T47D (cell line): ENCODE measurements at regions not wholly inside any gene's neighbourhood (a gene's known extent, or its start where the extent isn't known, plus 50 kb on each side); places are given as distances from the start of the nearest gene placed in this dataset.

Source experiments
- DNase-seq, 2 experiments: peaks; one replicate each; pipeline versions ENCODE4 v3.0.0 to v3.0.0-alpha.2; 2011 to 2012; ENCODE audit warnings: low read depth in 1 of 2, low spot score in 1 of 2
- JUND ChIP-seq: IDR thresholded peaks from 2 replicates; pipeline ENCODE4 v1.6.1; 2012; ENCODE audit warnings: low read depth
- in situ Hi-C: cut with HindIII; loops from 2 replicates; pipeline ENCODE4 v1.10.0; 2016; ENCODE audit warnings: low sequenced_read_pairs, low pct_unique_long_range_greater_than_20kb

DNA sequence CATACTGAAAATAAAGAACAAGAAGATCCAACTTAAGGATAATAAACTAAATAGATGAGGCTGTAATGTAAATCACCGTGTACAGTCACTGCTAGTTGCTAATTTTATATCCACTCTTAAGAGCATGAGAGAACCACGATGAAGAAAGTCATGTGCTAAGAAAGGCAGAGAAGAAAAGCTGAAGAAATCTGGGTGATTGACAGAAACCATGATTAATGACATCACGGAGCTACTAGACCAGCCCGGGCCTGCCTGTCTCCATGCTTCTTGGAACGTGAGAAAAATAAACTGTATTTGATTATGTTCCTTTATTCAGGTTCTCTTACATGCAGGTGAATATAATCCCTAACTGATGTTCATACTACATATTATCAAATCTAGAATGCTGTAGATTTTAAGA lies 84.2 kb upstream of the E2F3 start:
- DNase-seq = no peak
- TF ChIP-seq JUND = no peak
- in situ Hi-C loops = no loop called here

DNA sequence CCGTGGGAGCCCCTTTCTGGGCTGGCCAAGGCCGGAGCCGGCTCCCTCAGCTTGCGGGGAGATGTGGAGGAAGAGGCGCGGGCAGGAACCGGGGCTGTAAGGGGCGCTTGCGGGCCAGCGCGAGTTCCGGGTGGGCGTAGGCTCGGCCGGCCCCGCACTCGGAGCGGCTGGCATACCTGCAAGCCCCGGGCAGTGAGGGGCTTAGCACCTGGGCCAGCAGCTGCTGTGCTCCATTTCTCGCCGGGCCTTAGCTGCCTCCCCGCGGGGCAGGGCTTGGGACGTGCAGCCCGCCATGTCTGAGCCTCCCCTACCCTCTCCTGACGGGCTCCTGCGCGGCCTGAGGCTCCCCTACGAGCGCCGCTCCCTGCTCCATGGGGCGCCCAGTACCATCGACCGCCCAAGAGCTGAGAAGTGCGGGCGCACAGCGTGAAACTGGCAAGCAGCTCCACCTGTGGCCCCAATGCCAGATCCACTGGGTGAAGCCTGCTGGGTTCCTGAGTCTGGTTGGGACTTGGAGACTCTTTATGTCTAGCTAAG lies 82.8 kb upstream of the E2F3 start:
- DNase-seq = no peak
- in situ Hi-C loops = no loop called here
- no peak for TF ChIP-seq JUND

DNA sequence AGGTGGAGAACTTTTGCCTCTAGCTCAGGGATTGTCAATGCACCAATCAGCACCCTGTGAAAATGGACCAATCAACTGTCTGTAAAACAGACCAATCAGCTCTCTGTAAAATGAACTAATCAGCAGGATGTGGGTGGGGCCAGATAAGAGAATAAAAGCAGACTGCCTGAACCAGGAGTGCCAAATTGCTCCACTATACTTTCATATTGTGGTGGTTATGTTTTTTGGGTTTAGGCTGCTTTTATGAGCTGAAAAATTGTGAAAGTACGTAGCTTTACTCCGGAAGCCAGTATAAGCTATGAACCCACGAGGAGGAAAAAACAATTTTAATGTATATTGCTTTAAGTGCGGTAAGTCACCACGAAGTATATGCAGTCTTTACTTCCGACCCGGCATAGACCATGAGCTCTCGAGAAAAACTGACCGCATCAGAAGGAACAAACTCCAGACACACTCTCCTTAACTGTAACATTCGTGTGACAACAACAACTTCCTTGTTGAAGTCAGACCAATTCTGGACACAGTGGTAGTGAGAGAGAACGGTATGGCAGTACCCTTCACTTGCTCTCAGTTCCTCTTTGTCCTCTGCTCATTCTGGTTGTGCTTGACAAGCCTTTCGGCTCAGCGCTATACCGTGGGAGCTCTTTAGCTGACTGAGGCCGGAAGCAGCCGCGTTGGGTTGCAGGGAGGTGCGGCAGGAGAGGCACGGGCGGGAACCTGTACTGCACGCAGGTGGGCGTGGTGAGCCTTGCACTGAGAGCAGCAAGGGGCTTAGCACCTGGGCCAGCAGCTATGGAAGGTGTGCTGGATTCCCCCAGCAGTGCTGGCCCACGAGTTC lies 81.9 kb upstream of the E2F3 start:
- in situ Hi-C loops = no loop called here
- DNase-seq = no peak
- no peak for TF ChIP-seq JUND

- TF ChIP-seq JUND = no peak
- in situ Hi-C loops = no loop called here
- no peak for DNase-seq
Measured at GRCh38 chr6:20325641-20326421, 75.8 kb upstream of the E2F3 start.

DNA sequence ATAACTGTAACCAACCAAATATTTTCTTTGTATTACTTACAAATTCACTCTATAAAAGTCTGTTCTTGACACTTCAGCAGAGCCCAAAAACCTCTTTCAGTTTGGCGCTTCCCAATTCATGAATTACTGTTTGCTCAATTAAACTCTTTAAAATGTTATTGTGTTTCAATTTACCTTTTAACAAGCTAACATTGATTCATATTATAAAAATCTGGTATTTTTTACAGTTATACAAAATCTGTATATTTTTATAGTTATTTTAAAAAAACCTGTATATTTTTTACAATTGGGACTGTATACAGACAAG lies 75.3 kb upstream of the E2F3 start:
- in situ Hi-C loops = no loop called here
- TF ChIP-seq JUND = no peak
- DNase-seq = no peak

DNA sequence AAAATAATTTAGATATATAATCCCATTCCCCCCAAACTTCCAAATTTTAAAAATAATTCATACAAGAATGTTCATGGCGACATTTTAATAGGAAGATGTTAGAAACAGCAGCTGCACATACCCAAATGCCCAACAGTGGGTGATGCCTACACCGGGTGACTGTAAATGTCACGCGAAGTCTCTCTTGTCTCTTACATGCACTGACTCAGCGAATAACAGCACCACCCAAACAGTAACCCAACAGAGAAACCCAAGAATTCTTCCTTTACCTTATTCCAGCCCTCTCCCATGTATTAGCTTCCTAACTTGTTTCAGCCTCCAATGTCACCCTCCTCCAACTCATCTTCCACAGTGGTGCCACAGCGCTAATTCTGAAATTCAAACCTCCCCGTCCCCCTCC lies 74.5 kb upstream of the E2F3 start:
- no peak for TF ChIP-seq JUND
- in situ Hi-C loops = no loop called here
- DNase-seq = no peak

- DNase-seq = peak; percentile 39 to 77
- TF ChIP-seq JUND = no peak
Measured at GRCh38 chr6:20328266-20328923, 73.3 kb upstream of the E2F3 start.

GRCh38 chr6:20328924-20329300 lies 72.8 kb upstream of the E2F3 start:
- TF ChIP-seq JUND = no peak
- no peak for DNase-seq
- in situ Hi-C loops = no loop called here

More at GRCh38 chr6:20328266-20328923, 73.3 kb upstream of the E2F3 start:
- in situ Hi-C loops = no loop called here

DNA sequence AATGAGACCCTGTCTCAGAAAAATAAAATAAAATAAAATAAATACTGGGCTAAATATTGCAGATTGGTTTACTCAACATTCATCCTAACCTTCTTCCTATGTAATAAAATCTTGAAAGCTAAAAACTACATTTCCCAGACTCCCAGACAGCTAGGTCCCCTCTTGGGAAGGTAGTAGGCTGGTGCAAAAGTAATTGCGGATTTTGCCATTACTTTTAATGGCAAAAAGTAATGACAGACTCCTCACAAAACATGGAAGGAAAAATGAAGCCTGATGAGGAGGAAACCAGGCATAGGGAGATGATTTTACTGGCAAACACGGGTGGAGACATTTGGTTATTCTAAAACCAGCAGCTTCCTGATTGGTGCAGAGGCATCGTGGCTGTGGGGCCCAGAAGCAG lies 70.6 kb upstream of the E2F3 start:
- no peak for DNase-seq
- TF ChIP-seq JUND = no peak
- in situ Hi-C loops = no loop called here

DNA sequence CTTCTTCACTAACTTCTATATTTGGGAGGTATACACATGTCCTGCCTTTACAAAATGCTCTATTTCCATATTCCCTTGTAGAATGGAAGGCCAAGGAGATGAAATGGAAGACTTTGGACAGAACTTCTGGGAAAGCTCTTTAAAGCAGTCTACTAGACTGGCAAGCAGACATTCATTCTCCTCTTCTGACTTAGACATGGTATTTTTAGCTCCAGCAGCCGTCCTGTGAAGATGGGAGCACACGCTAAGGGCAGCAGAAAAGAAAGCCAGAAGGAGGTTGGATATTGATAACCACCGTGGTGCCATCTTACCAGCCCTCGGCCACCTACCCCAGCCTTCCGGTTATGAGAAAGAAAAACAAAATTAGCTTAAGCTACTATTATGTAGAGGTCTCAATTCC lies 70.1 kb upstream of the E2F3 start:
- no peak for TF ChIP-seq JUND
- in situ Hi-C loops = no loop called here
- no peak for DNase-seq

DNA sequence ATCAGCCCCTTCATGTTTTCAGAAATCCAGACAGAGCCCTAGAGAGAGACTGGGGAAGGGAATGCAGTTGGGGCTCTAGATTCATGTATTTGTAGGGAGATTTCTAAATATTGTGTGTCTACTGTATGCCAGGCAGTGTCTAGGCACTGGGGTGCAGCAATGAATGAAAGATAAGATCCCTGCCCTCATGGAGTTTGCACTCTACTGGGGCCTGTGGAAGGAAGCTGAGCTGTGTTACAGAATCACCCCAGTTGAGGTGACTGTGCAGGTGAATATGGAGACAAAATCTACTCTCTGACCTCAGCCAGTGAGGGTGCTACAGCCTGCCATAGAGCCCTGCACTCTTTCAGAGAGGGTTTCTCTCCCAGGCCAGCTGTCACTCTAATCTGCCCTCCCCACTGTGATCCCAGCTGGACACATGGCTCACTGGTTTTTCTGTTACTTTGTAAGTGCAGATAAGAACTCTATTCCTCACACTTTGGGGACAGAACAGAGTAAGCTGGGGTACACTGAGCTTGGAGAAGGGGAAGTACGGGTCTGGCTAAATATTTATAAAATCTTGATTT lies 69.2 kb upstream of the E2F3 start:
- TF ChIP-seq JUND = no peak
- DNase-seq = no peak
- in situ Hi-C loops = no loop called here

DNA sequence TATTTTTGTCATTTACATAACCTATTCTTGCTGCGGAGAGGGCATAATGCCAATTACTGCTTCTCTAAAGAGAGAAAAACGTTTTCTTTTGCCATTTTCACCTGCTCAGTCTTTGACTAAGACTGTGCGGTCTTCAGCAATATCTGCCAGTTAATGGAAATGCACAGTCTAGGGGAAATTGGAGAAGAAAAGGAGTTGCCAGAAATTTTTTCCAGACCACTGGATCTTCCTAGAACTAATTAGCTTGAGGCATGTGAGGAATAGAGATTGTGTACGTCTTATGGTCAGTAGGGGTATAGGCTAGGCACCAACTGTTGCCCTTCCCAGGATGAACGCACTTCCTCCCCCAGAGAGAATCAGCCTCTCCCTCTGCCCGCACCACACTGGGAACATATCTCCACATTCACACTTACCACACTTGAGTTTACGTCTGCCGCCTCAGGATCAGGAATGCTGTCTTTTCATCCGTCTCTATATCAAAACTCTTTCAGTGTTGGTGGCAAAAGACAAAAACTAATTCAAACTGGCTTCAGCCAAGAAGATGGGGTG lies 67.9 kb upstream of the E2F3 start:
- in situ Hi-C loops = no loop called here
- no peak for TF ChIP-seq JUND
- DNase-seq = no peak
